Central memory CD8-positive, alpha-beta T cell (primary cell): ENCODE measurements at regions not wholly inside any gene's neighbourhood (a gene's known extent, or its start where the extent isn't known, plus 50 kb on each side); places are given as distances from the start of the nearest gene placed in this dataset.
A peak's percentile ranks its signal among the peaks of the same experiment; 100 is the strongest.

Experiments used
- ATAC-seq: fragments of 150-1000 bp; cut with Tn5 transposase; replicated peaks from 2 replicates; pipeline ENCODE4 v1.10.0; 2022; ENCODE audit warnings: mild to moderate bottlenecking, moderate FRiP score, moderate number of reproducible peaks; ENCODE audit not compliant: poor library complexity, severe bottlenecking; ENCODE audit errors: extremely low read depth
- DNase-seq, 2 donors: peaks; one replicate each; pipeline ENCODE4 v3.0.0; 2021; ENCODE audit warnings: low spot score in 2 of 2
- H3K27ac Mint-ChIP-seq: one replicate; pipeline ENCODE4 v1.8.0; 2022; ENCODE audit warnings: low read depth, mild to moderate bottlenecking, moderate library complexity, mixed read lengths
- H3K27me3 Mint-ChIP-seq: one replicate; pipeline ENCODE4 v1.8.0; 2022; ENCODE audit warnings: mixed read lengths
- H3K36me3 Mint-ChIP-seq: one replicate; pipeline ENCODE4 v1.8.0; 2022; ENCODE audit warnings: mild to moderate bottlenecking, moderate library complexity, mixed read lengths; ENCODE audit not compliant: insufficient read depth
- H3K4me1 Mint-ChIP-seq: one replicate; pipeline ENCODE4 v1.8.0; 2022; ENCODE audit warnings: mixed read lengths
- H3K4me3 Mint-ChIP-seq: one replicate; pipeline ENCODE4 v1.8.0; 2022; ENCODE audit warnings: mild to moderate bottlenecking, moderate library complexity, mixed read lengths
- H3K9me3 Mint-ChIP-seq: one replicate; pipeline ENCODE4 v1.8.0; 2022; ENCODE audit warnings: mixed read lengths

DNA sequence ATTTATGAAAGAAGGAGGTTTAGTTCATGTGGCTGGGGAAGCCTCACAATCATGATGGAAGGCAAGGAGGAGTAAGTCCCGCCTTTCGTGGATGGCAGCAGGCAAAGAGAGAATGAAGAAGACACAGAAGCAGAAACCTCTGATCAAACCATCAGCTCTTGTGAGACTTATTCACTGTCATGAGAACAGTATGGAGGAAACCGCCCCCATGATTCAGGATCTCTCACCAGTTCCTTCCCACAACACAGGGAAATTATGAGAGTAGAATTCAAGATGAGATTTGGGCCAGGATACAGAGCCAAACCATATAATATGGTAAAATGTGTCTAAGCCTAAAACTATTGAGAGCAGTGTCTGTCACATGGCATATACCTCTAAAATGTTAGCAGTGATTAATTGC, 503.8 kb upstream of the CCDC179 start:
- peaks cover 43% of the 10 kb centered on the region for H3K9me3 Mint-ChIP-seq
- H3K4me1 Mint-ChIP-seq = no peaks in the 10 kb centered on the region
- ATAC-seq = no peak
- no peaks in the 10 kb centered on the region for H3K27me3 Mint-ChIP-seq
- H3K36me3 Mint-ChIP-seq = no peaks in the 10 kb centered on the region
- H3K27ac Mint-ChIP-seq = no peak overlapping the region
- no peak for DNase-seq
- H3K4me3 Mint-ChIP-seq = no peak overlapping the region

DNA sequence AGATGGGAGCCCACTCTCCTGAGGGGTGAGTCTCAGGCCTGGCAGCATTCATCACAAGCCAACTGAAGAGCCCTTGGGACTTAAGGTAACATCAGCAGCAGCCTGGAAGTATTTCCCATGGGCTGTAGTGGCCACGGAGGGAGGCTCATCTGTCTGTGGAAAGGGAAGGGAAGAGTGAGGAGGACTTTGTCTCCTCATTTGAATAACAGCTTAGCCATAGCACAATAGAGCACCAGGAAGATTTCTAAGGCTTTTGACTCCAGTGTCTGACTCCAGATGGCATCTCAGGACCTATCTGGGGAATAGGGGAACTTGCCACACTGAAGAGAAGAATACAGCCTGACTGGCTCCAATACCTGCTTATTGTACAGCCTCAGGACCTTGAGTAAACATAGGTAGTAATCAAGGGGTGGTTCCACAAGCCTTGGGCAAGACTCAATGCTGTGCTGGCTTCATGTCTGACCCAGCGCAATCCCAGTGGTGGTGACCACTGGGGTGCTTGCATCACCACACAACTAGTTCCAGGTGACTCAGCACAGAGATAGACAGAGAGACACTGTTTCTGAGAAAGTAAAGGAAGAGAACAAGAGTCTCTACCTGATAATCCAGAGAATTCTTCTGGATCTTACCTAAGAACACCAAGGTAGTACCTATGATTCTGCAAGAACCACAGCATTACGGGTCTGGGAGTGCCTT, 510.5 kb upstream of the CCDC179 start:
- Mint-ChIP-seq H3K27me3 (no peaks in the 10 kb centered on the region), H3K4me1 (no peaks in the 10 kb centered on the region), H3K4me3 (no peak overlapping the region), H3K27ac (no peak overlapping the region), H3K9me3 (peaks cover 49% of the 10 kb centered on the region), H3K36me3 (no peaks in the 10 kb centered on the region)
- DNase-seq = no peak
- ATAC-seq = no peak

DNA sequence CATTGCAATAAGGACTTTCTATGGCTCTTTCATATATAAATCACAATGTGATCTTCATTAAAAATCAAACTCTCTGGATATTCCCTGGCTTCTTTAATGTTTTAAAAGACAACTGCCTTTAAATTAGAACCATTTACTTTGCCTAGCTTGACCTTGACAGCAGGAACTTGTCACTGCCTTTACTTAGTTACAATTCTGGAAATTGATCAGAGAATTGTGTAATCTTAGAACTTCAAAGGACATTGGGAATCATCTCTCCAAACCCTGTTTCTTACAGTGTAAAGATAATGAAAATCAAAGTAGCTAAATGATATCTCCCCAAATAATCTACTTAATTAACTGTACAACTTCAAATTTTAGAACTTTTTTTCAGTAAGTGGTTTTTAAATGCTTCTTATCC, 517.6 kb upstream of the CCDC179 start:
- Mint-ChIP-seq H3K9me3 (peaks cover 36% of the 10 kb centered on the region), H3K27me3 (no peaks in the 10 kb centered on the region), H3K27ac (no peak overlapping the region), H3K4me3 (no peak overlapping the region), H3K4me1 (no peaks in the 10 kb centered on the region), H3K36me3 (no peaks in the 10 kb centered on the region)
- no peak for DNase-seq
- ATAC-seq = no peak

DNA sequence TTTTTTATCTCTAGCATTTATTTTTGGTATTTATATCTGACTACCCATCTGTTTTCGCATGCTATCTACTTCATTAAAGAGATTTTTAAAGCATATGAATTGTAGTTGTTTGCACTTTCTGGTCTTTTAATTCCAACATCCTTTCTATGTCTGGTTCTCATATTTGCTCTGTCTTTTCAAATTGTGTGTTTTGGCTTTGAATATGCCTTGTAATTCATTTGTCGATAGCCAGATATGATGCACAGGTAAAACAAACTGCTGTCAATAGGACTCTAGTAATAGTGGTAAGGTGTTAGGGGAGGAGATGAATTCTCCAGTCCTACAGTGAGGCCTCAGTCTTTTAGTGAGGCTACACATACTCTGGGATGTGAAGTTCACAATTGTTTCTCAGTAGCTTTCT, 530.8 kb upstream of the CCDC179 start:
- ATAC-seq (no peak), DNase-seq (no peak)
- H3K4me3 Mint-ChIP-seq = no peak overlapping the region
- H3K9me3 Mint-ChIP-seq = peaks cover 24% of the 10 kb centered on the region
- no peaks in the 10 kb centered on the region for H3K36me3 Mint-ChIP-seq
- H3K4me1 Mint-ChIP-seq = no peaks in the 10 kb centered on the region
- no peaks in the 10 kb centered on the region for H3K27me3 Mint-ChIP-seq
- H3K27ac Mint-ChIP-seq = no peak overlapping the region

DNA sequence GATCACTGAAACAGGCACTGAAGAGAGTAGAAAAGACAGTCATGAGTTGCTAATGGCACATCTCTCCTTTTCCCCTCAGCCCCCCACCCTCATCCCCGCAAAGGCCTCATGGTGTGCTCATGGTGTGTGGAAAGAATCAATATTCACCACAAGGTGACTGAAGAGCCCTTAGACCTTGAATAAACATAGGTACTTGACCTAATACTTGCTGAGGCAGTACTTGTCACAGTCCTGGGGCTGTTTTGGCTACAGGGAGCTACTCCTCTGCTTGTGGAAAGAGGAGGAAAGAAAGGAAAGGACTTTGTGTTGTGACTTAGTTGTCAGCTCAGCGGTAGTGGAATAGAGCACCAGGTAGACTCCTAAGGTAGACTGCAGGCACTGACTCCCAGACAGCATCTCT, 537.8 kb upstream of the CCDC179 start:
- H3K4me3 Mint-ChIP-seq = no peak overlapping the region
- no peaks in the 10 kb centered on the region for H3K4me1 Mint-ChIP-seq
- no peaks in the 10 kb centered on the region for H3K27me3 Mint-ChIP-seq
- H3K27ac Mint-ChIP-seq = no peak overlapping the region
- DNase-seq (no peak), ATAC-seq (no peak)
- H3K36me3 Mint-ChIP-seq = no peaks in the 10 kb centered on the region
- H3K9me3 Mint-ChIP-seq = peaks cover 13% of the 10 kb centered on the region

DNA sequence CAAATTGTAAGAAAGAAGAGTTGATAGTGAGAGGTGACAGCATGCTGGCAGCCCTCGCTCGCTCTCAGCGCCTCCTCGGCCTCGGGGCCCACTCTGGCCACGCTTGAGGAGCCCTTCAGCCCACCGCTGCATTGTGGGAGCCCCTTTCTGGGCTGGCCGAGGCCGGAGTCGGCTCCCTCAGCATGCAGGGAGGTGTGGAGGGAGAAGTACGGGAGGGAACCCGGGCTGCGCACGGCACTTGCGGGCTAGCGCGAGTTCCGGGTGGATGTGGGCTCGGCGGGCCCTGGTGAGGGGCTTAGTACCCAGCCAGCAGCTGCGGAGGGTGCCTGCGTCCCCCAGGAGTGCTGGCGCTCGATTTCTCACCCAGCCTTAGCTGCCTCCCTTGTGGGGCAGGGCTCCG, 539.7 kb upstream of the CCDC179 start:
- H3K4me1 Mint-ChIP-seq = no peaks in the 10 kb centered on the region
- no peaks in the 10 kb centered on the region for H3K36me3 Mint-ChIP-seq
- H3K27me3 Mint-ChIP-seq = no peaks in the 10 kb centered on the region
- ATAC-seq (no peak), DNase-seq (no peak)
- H3K9me3 Mint-ChIP-seq = peaks cover 13% of the 10 kb centered on the region
- no peak overlapping the region for H3K4me3 Mint-ChIP-seq
- no peak overlapping the region for H3K27ac Mint-ChIP-seq

DNA sequence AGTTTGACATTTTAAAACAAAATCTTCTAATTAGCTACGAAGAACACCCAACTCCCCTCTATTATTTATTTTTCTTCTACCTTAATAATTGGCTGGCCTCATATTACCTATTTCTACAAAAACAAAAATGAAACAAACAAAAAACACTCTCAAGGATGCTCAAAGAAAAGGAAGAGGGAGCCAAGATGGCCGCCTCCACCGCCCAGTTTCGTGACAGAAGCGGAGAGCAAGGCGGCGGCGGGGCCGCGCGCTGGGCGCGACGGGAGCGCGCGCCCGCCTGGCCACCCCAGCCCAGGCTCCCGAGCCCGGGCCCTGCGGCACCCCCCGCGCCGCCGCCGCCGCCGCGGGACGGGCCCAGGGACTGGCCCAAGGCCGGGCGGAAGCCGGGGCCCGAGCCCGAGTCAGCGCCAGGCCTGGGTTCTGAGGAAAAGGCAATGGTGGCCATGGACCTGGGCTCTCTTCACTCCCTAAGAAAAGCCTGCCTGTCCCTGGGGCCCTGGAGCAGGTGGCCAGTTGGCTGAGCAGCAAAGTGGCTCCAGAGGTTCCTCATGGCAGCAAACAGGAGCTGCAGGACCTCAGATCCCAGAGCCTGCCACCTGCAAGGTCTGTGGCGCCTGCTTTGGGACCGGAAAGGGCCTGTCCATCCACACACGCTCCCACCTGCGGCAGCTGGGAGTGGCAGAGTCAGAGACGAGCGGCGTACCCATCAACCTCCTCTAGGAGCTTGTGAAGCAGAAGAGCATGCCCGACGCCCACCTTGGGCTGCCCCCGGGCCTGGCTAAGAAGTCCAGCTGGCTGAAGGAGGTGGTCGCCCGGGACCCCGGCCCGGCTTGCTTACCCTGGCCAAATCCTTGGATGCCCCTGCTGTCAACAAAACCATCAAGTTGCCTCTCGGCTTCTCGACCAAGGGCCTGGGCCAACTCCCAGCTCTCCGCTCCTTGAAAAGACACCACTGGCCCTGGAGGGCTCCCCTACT, 543.2 kb upstream of the CCDC179 start:
- H3K36me3 Mint-ChIP-seq = no peaks in the 10 kb centered on the region
- H3K27me3 Mint-ChIP-seq = no peaks in the 10 kb centered on the region
- H3K4me3 Mint-ChIP-seq = no peak overlapping the region
- no peak overlapping the region for H3K27ac Mint-ChIP-seq
- DNase-seq = no peak
- peaks cover 17% of the 10 kb centered on the region for H3K9me3 Mint-ChIP-seq
- ATAC-seq = no peak
- no peaks in the 10 kb centered on the region for H3K4me1 Mint-ChIP-seq

DNA sequence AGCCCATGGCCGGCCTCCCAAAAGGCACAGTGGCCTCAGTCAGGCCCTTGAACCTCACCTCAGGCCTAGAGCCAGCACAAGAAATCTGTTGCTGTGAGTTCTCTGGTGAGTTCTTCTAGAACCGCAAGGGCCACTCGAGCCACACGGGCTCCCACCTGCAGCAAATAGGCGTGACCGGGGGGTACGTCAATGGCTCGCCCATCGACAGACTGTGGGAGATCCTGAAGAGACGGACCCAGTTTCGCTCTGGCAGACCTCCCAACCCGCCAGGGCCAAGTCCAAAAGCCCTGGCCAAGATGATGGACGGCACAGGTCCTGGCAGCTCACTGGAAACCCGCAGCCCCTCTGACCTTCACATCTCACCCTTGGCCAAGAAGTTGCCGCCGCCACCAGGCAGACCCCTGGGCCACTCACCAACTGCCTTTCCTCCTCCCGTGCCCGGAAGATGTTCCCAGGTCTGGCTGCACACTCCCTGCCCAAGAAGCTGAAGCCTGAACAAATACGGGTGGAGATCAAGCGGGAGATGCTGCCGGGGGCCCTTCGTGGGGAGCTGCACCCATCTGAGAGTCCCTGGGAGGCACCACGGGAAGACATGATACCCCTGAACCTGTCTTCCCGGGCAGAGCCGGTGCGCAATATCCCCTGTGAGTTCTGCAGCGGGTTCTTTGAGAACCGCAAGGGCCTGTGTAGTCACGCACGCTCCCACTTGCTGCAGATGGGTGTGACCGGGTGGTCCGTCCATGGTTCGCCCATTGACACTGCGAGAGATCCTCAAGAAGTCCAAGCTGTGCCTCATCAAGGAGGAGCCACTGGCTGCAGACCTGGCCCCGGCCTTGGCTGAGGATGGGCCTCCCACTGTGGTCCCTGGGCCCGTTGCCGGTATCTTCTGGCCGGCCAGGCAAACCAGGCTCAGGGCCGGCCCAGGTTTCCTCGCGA, 544.2 kb upstream of the CCDC179 start:
- Mint-ChIP-seq H3K4me1 (no peaks in the 10 kb centered on the region), H3K4me3 (no peak overlapping the region), H3K27me3 (no peaks in the 10 kb centered on the region), H3K36me3 (no peaks in the 10 kb centered on the region), H3K27ac (no peak overlapping the region), H3K9me3 (peaks cover 21% of the 10 kb centered on the region)
- no peak for DNase-seq
- no peak for ATAC-seq

GRCh38 chr11:23405350-23405937, 545.2 kb upstream of the CCDC179 start:
- H3K4me1 Mint-ChIP-seq = no peaks in the 10 kb centered on the region
- no peaks in the 10 kb centered on the region for H3K36me3 Mint-ChIP-seq
- peaks cover 16% of the 10 kb centered on the region for H3K9me3 Mint-ChIP-seq
- ATAC-seq = no peak
- no peaks in the 10 kb centered on the region for H3K27me3 Mint-ChIP-seq
- H3K27ac Mint-ChIP-seq = no peak overlapping the region
- DNase-seq = no peak
- no peak overlapping the region for H3K4me3 Mint-ChIP-seq

- DNase-seq = no peak
- H3K9me3 Mint-ChIP-seq = peaks cover 24% of the 10 kb centered on the region
- no peaks in the 10 kb centered on the region for H3K4me1 Mint-ChIP-seq
- ATAC-seq = peak; percentile 10
- no peaks in the 10 kb centered on the region for H3K27me3 Mint-ChIP-seq
- H3K36me3 Mint-ChIP-seq = no peaks in the 10 kb centered on the region
- no peak overlapping the region for H3K27ac Mint-ChIP-seq
- no peak overlapping the region for H3K4me3 Mint-ChIP-seq
These were observed 546.0 kb upstream of the CCDC179 start for GRCh38 chr11:23406131-23406819.

GRCh38 chr11:23413057-23413456, 552.8 kb upstream of the CCDC179 start:
- H3K27ac Mint-ChIP-seq = no peak overlapping the region
- no peaks in the 10 kb centered on the region for H3K4me1 Mint-ChIP-seq
- DNase-seq (no peak), ATAC-seq (no peak)
- H3K9me3 Mint-ChIP-seq = peaks cover 26% of the 10 kb centered on the region
- no peaks in the 10 kb centered on the region for H3K27me3 Mint-ChIP-seq
- no peaks in the 10 kb centered on the region for H3K36me3 Mint-ChIP-seq
- H3K4me3 Mint-ChIP-seq = no peak overlapping the region

DNA sequence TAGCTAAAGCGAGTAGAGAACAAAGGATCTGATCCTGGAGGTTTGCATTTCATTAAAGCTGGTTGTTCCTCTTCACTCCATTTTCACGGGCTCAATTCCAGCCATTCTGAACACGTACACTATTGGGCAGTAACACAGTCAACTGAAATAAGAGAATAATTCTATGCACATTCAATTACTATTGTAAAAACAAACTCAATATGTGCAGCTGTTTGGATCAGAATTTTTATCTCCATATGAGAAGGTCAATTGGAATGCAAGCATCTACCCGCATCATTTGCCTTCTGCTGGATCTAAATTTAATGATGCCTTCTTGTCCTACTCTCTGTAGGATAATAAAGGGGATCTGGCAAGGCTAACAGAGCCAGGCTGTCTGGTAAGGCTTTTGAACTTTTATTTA, 562.8 kb upstream of the CCDC179 start:
- H3K9me3 Mint-ChIP-seq = peaks cover 14% of the 10 kb centered on the region
- DNase-seq (no peak), ATAC-seq (no peak)
- no peaks in the 10 kb centered on the region for H3K27me3 Mint-ChIP-seq
- no peaks in the 10 kb centered on the region for H3K36me3 Mint-ChIP-seq
- no peak overlapping the region for H3K27ac Mint-ChIP-seq
- no peaks in the 10 kb centered on the region for H3K4me1 Mint-ChIP-seq
- no peak overlapping the region for H3K4me3 Mint-ChIP-seq
